Erythroblast (primary cell): ENCODE measurements at regions not wholly inside any gene's neighbourhood (a gene's known extent, or its start where the extent isn't known, plus 50 kb on each side); places are given as distances from the start of the nearest gene placed in this dataset.

Experiments used
- GATA1 ChIP-seq: IDR thresholded peaks from 2 replicates; pipeline ENCODE4 v1.6.1; 2011; ENCODE audit warnings: low read depth, mild to moderate bottlenecking, control low read depth, low read length, moderate library complexity
- POLR2A ChIP-seq: IDR thresholded peaks from 2 replicates; pipeline ENCODE4 v1.6.1; 2011; ENCODE audit warnings: mild to moderate bottlenecking, low read length

DNA sequence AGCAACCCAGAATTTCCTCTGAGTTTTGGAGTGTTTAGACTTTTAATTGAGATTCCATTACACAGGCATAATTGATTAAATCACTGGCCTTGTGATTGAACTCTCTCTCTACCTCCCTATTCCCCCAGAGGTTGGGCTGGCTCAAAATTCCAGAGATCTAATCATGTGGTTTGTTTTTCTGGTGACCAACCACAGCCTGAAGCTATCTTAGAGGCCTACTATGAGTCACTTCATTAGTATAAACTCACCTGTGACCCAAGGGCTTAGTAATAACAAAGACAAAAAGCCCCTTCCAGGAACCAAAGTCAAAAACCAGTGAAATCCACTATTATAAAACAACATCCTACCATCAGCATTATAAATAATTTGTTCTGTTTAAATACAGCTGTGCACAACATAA, 992.5 kb upstream of the CITED2 start:
- TF ChIP-seq POLR2A, result no peak
- no peak for TF ChIP-seq GATA1
